ENCODE measurements at regions not wholly inside any gene's neighbourhood (a gene's known extent, or its start where the extent isn't known, plus 50 kb on each side); places are given as distances from the start of the nearest gene placed in this dataset.

DNA sequence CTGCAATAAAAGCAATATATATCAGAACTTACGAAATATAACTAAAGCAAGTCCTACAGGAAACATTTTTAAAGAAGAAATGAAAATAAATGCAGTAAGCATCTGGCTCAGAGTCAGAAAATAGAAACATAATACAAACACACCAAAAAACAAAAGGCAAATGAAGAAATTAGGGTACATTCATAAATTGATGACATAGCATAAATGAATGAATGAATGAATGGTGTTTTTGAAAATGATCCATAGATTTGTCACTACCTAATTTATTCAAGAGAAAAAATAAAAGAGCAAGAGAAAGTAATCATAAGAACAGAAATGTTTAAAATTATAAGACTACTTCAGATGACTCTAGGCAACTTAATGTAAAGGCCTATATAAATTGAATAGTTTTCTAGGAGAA, 226.1 kb upstream of the CDH20 start:
- TF ChIP-seq, protein P1, sequence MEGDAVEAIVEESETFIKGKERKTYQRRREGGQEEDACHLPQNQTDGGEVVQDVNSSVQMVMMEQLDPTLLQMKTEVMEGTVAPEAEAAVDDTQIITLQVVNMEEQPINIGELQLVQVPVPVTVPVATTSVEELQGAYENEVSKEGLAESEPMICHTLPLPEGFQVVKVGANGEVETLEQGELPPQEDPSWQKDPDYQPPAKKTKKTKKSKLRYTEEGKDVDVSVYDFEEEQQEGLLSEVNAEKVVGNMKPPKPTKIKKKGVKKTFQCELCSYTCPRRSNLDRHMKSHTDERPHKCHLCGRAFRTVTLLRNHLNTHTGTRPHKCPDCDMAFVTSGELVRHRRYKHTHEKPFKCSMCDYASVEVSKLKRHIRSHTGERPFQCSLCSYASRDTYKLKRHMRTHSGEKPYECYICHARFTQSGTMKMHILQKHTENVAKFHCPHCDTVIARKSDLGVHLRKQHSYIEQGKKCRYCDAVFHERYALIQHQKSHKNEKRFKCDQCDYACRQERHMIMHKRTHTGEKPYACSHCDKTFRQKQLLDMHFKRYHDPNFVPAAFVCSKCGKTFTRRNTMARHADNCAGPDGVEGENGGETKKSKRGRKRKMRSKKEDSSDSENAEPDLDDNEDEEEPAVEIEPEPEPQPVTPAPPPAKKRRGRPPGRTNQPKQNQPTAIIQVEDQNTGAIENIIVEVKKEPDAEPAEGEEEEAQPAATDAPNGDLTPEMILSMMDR (IDR thresholded peaks at IDR 0.05), result no peak
- TF ChIP-seq MAFK (IDR thresholded peaks at IDR 0.05; ENCODE audit: partially characterized antibody), result peak; percentile 72
- TF ChIP-seq NPAS2 (CRISPR knock-in tag; IDR thresholded peaks at IDR 0.05; ENCODE audit: borderline replicate concordance), result no peak
- 0% methylated on average over 1 of the region's 1 CpG for WGBS (ENCODE audit: missing lambda C conversion rate)
- no peak for DNase-seq (ENCODE audit: low read depth in 1 of 2, low spot score in 1 of 2)
- no peak for FAIRE-seq
- Histone ChIP-seq H3K4me2 (no peak overlapping the region), H3K27ac (no peak overlapping the region), H3K4me1 (no peaks in the 10 kb centered on the region), H3K4me3 (no peak overlapping the region), H3K9me3 (no peaks in the 10 kb centered on the region)
- CTCF ChIA-PET, result interaction anchor here (0.9 kb wide), 1 partner anchor 19 kb away, joined by 4 read pairs; no protein-coding TSS in a partner anchor
- ATAC-seq, result no peak
- POLR2A ChIA-PET, result no interaction called here

GRCh38 chr18:61108706-61109105, 224.5 kb upstream of the CDH20 start:
- Histone ChIP-seq H3K9me3 (no peaks in the 10 kb centered on the region), H3K4me2 (no peak overlapping the region), H3K4me3 (no peak overlapping the region), H3K4me1 (no peaks in the 10 kb centered on the region), H3K27ac (no peak overlapping the region)
- TF ChIP-seq CHD4 (IDR thresholded peaks at IDR 0.05; ENCODE audit: borderline replicate concordance) (no peak), CBX2 (IDR thresholded peaks at IDR 0.05; ENCODE audit: borderline replicate concordance, low read depth) (no peak), SMC3 (IDR thresholded peaks at IDR 0.05) (no peak), ESRRA (IDR thresholded peaks at IDR 0.05; ENCODE audit: borderline replicate concordance, low read length) (no peak), RARB (CRISPR knock-in tag; IDR thresholded peaks at IDR 0.05) (no peak), EP300 (IDR thresholded peaks at IDR 0.05) (no peak), CHD2 (IDR thresholded peaks at IDR 0.05; ENCODE audit: low read length, partially characterized antibody) (no peak), ZC3H11A (IDR thresholded peaks at IDR 0.05) (no peak), FOSL2 (IDR thresholded peaks at IDR 0.05) (no peak), FOSL2 (CRISPR knock-in tag; IDR thresholded peaks at IDR 0.05) (no peak), HDAC2 (IDR thresholded peaks at IDR 0.05) (no peak), MAFK (IDR thresholded peaks at IDR 0.05; ENCODE audit: partially characterized antibody) (no peak), EHMT2 (IDR thresholded peaks at IDR 0.05; ENCODE audit: low read depth) (no peak), ZNF302 (CRISPR knock-in tag; IDR thresholded peaks at IDR 0.05) (no peak), RCOR1 (IDR thresholded peaks at IDR 0.05; ENCODE audit: low read depth, low read length) (no peak), BCL3 (IDR thresholded peaks at IDR 0.05) (no peak), TFCP2L1 (CRISPR knock-in tag; IDR thresholded peaks at IDR 0.05) (no peak)
- TF ChIP-seq, protein P2, sequence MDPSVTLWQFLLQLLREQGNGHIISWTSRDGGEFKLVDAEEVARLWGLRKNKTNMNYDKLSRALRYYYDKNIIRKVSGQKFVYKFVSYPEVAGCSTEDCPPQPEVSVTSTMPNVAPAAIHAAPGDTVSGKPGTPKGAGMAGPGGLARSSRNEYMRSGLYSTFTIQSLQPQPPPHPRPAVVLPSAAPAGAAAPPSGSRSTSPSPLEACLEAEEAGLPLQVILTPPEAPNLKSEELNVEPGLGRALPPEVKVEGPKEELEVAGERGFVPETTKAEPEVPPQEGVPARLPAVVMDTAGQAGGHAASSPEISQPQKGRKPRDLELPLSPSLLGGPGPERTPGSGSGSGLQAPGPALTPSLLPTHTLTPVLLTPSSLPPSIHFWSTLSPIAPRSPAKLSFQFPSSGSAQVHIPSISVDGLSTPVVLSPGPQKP (IDR thresholded peaks at IDR 0.05; ENCODE audit: low read depth, low read length), result no peak
- TF ChIP-seq, protein P3, sequence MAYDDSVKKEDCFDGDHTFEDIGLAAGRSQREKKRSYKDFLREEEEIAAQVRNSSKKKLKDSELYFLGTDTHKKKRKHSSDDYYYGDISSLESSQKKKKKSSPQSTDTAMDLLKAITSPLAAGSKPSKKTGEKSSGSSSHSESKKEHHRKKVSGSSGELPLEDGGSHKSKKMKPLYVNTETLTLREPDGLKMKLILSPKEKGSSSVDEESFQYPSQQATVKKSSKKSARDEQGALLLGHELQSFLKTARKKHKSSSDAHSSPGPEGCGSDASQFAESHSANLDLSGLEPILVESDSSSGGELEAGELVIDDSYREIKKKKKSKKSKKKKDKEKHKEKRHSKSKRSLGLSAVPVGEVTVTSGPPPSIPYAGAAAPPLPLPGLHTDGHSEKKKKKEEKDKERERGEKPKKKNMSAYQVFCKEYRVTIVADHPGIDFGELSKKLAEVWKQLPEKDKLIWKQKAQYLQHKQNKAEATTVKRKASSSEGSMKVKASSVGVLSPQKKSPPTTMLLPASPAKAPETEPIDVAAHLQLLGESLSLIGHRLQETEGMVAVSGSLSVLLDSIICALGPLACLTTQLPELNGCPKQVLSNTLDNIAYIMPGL (CRISPR knock-in tag; IDR thresholded peaks at IDR 0.05; ENCODE audit: borderline replicate concordance), result no peak
- TF ChIP-seq, protein P4, sequence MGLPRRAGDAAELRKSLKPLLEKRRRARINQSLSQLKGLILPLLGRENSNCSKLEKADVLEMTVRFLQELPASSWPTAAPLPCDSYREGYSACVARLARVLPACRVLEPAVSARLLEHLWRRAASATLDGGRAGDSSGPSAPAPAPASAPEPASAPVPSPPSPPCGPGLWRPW (IDR thresholded peaks at IDR 0.05), result no peak
- no peak for FAIRE-seq
- no peak for ATAC-seq
- DNase-seq (ENCODE audit: low read depth in 1 of 2, low spot score in 1 of 2), result no peak
- ChIA-PET CTCF (interaction anchor here (1.3 kb wide), 1 partner anchor 394 kb away, joined by 3 read pairs; no protein-coding TSS in a partner anchor), POLR2A (no interaction called here)
